D721Med (cell line): ENCODE measurements at regions not wholly inside any gene's neighbourhood (a gene's known extent, or its start where the extent isn't known, plus 50 kb on each side); places are given as distances from the start of the nearest gene placed in this dataset.
A peak's percentile ranks its signal among the peaks of the same experiment; 100 is the strongest.

Experiments
- DNase-seq: peaks from one replicate; pipeline ENCODE4 v3.0.0; 2011; ENCODE audit warnings: low spot score; ENCODE audit not compliant: insufficient read length
- FAIRE-seq: peaks from 2 replicates; lab custom pipeline; 2011; peaks lifted over from hg19 to GRCh38; lab: Jason Lieb, UNC
- CTCF ChIP-seq: IDR thresholded peaks from 2 replicates; pipeline ENCODE4 v1.5.1; 2012; ENCODE audit warnings: mild to moderate bottlenecking, control low read depth; ENCODE audit not compliant: insufficient read depth; ENCODE audit errors: missing control alignments

GRCh38 chr5:155091768-155092717 lies 78.5 kb downstream of the KIF4B start:
- DNase-seq = no peak
- no peak for TF ChIP-seq CTCF
- FAIRE-seq = no peak

- DNase-seq = no peak
- FAIRE-seq = no peak
Measured at GRCh38 chr5:155094455-155094854, 80.9 kb downstream of the KIF4B start.

GRCh38 chr5:155097995-155098394 lies 84.4 kb downstream of the KIF4B start:
- FAIRE-seq (no peak), DNase-seq (no peak)
- no peak for TF ChIP-seq CTCF

More at GRCh38 chr5:155094455-155094854, 80.9 kb downstream of the KIF4B start:
- no peak for TF ChIP-seq CTCF

- TF ChIP-seq CTCF = no peak
- no peak for FAIRE-seq
Measured at GRCh38 chr5:155098433-155098832, 84.9 kb downstream of the KIF4B start.

GRCh38 chr5:155101697-155102096 lies 88.1 kb downstream of the KIF4B start:
- DNase-seq = no peak
- no peak for FAIRE-seq
- no peak for TF ChIP-seq CTCF

More at GRCh38 chr5:155098433-155098832, 84.9 kb downstream of the KIF4B start:
- no peak for DNase-seq

GRCh38 chr5:155103146-155103545 lies 89.6 kb downstream of the KIF4B start:
- no peak for TF ChIP-seq CTCF
- DNase-seq = no peak
- peak; percentile 92 for FAIRE-seq

GRCh38 chr5:155104441-155104840 lies 90.9 kb downstream of the KIF4B start:
- TF ChIP-seq CTCF = no peak
- no peak for FAIRE-seq

More at GRCh38 chr5:155104441-155104840, 90.9 kb downstream of the KIF4B start:
- DNase-seq = no peak
